GM21360 (cell line): ENCODE measurements at regions not wholly inside any gene's neighbourhood (a gene's known extent, or its start where the extent isn't known, plus 50 kb on each side); places are given as distances from the start of the nearest gene placed in this dataset.

Experiments used
- ATAC-seq: cut with Tn5 transposase; IDR thresholded peaks from one replicate; pipeline ENCODE4 v1.9.1; 2021; ENCODE audit warnings: mild to moderate bottlenecking, moderate library complexity; ENCODE audit not compliant: unreplicated experiment

GRCh38 chr6:144855375-144855774 is 570.2 kb downstream of the UTRN start:
- no peak for ATAC-seq

GRCh38 chr6:144855812-144856531 is 570.8 kb downstream of the UTRN start:
- ATAC-seq, result no peak

- ATAC-seq, result no peak
Observed at GRCh38 chr6:144856622-144857021, 571.5 kb downstream of the UTRN start.

- no peak for ATAC-seq
Observed at GRCh38 chr6:144857086-144857485, 572.0 kb downstream of the UTRN start.

- no peak for ATAC-seq
Observed at GRCh38 chr6:144862769-144863168, 577.6 kb downstream of the UTRN start.

- no peak for ATAC-seq
Observed at GRCh38 chr6:144867761-144868160, 582.6 kb downstream of the UTRN start.

- ATAC-seq, result no peak
Observed at GRCh38 chr6:144870782-144871181, 585.6 kb downstream of the UTRN start.

GRCh38 chr6:144873623-144874378 is 588.7 kb downstream of the UTRN start:
- ATAC-seq, result no peak

GRCh38 chr6:144876689-144877088 is 591.6 kb downstream of the UTRN start:
- no peak for ATAC-seq

GRCh38 chr6:144877118-144877517 is 592.0 kb downstream of the UTRN start:
- no peak for ATAC-seq

GRCh38 chr6:144878577-144878976 is 593.4 kb downstream of the UTRN start:
- no peak for ATAC-seq

- ATAC-seq, result no peak
Observed at GRCh38 chr6:144879436-144879835, 594.3 kb downstream of the UTRN start.

GRCh38 chr6:144882425-144882824 is 597.3 kb downstream of the UTRN start:
- ATAC-seq, result no peak

- no peak for ATAC-seq
Observed at GRCh38 chr6:144883915-144884314, 598.8 kb downstream of the UTRN start.

GRCh38 chr6:144885817-144886216 is 600.7 kb downstream of the UTRN start:
- ATAC-seq, result no peak

- ATAC-seq, result no peak
Observed at GRCh38 chr6:144886682-144887081, 601.5 kb downstream of the UTRN start.

GRCh38 chr6:144888621-144889020 is 603.5 kb downstream of the UTRN start:
- ATAC-seq, result no peak

- no peak for ATAC-seq
Observed at GRCh38 chr6:144893680-144894151, 608.6 kb downstream of the UTRN start.

- no peak for ATAC-seq
Observed at GRCh38 chr6:144894240-144894639, 609.1 kb downstream of the UTRN start.

GRCh38 chr6:144895313-144896278 is 610.5 kb downstream of the UTRN start:
- ATAC-seq, result no peak

GRCh38 chr6:144896289-144896688 is 611.2 kb downstream of the UTRN start:
- no peak for ATAC-seq
